Osteocyte (in vitro differentiated cells): ENCODE measurements at regions not wholly inside any gene's neighbourhood (a gene's known extent, or its start where the extent isn't known, plus 50 kb on each side); places are given as distances from the start of the nearest gene placed in this dataset.

Source experiments
- DNase-seq: peaks from one replicate; pipeline ENCODE4 v3.0.0; 2021; ENCODE audit warnings: mixed read lengths; ENCODE audit not compliant: unreplicated experiment; ENCODE audit errors: extremely low spot score
- H3K27ac Mint-ChIP-seq: one replicate; pipeline ENCODE4 v1.8.0; 2021; ENCODE audit warnings: mild to moderate bottlenecking, mixed read lengths; ENCODE audit not compliant: unreplicated experiment
- H3K27me3 Mint-ChIP-seq: one replicate; pipeline ENCODE4 v1.8.0; 2021; ENCODE audit warnings: mixed read lengths; ENCODE audit not compliant: unreplicated experiment
- H3K36me3 Mint-ChIP-seq: one replicate; pipeline ENCODE4 v1.8.0; 2021; ENCODE audit warnings: mixed read lengths; ENCODE audit not compliant: unreplicated experiment
- H3K4me1 Mint-ChIP-seq: one replicate; pipeline ENCODE4 v1.8.0; 2021; ENCODE audit warnings: mixed read lengths; ENCODE audit not compliant: unreplicated experiment
- H3K4me3 Mint-ChIP-seq: one replicate; pipeline ENCODE4 v1.8.0; 2021; ENCODE audit warnings: mild to moderate bottlenecking, moderate library complexity, mixed read lengths; ENCODE audit not compliant: unreplicated experiment
- H3K9me3 Mint-ChIP-seq: one replicate; pipeline ENCODE4 v1.8.0; 2021; ENCODE audit warnings: mixed read lengths; ENCODE audit not compliant: unreplicated experiment
- CTCF ChIP-seq: fragments of 200-600 bp; sonication (generic); IDR thresholded peaks from 2 replicates; pipeline ENCODE4 v1.5.0; 2021; ENCODE audit warnings: antibody characterized with exemption, mild to moderate bottlenecking, moderate library complexity

GRCh38 chr17:79536212-79536840 lies 74.5 kb downstream of the RBFOX3 start:
- Mint-ChIP-seq H3K36me3 (no peaks in the 10 kb centered on the region), H3K9me3 (no peaks in the 10 kb centered on the region), H3K4me1 (no peaks in the 10 kb centered on the region), H3K27me3 (peaks cover 21% of the 10 kb centered on the region), H3K4me3 (no peak overlapping the region), H3K27ac (no peak overlapping the region)
- DNase-seq = no peak
- no peak for TF ChIP-seq CTCF

GRCh38 chr17:79535728-79536025 lies 75.2 kb downstream of the RBFOX3 start:
- no peak for TF ChIP-seq CTCF

GRCh38 chr17:79534851-79535727 lies 75.8 kb downstream of the RBFOX3 start:
- Mint-ChIP-seq H3K4me3 (no peak overlapping the region), H3K4me1 (no peaks in the 10 kb centered on the region), H3K9me3 (no peaks in the 10 kb centered on the region), H3K27ac (no peak overlapping the region), H3K27me3 (peaks cover 17% of the 10 kb centered on the region), H3K36me3 (no peaks in the 10 kb centered on the region)
- DNase-seq = no peak
- TF ChIP-seq CTCF = no peak

More at GRCh38 chr17:79535728-79536025, 75.2 kb downstream of the RBFOX3 start:
- no peak for DNase-seq
- no peaks in the 10 kb centered on the region for H3K9me3 Mint-ChIP-seq
- H3K36me3 Mint-ChIP-seq = no peaks in the 10 kb centered on the region
- no peak overlapping the region for H3K27ac Mint-ChIP-seq
- no peaks in the 10 kb centered on the region for H3K4me1 Mint-ChIP-seq
- H3K27me3 Mint-ChIP-seq = peaks cover 18% of the 10 kb centered on the region
- no peak overlapping the region for H3K4me3 Mint-ChIP-seq

GRCh38 chr17:79534111-79534510 lies 76.7 kb downstream of the RBFOX3 start:
- TF ChIP-seq CTCF = no peak
- no peak overlapping the region for H3K4me3 Mint-ChIP-seq
- H3K27me3 Mint-ChIP-seq = peaks cover 19% of the 10 kb centered on the region

GRCh38 chr17:79533116-79533515 lies 77.7 kb downstream of the RBFOX3 start:
- H3K4me1 Mint-ChIP-seq = no peaks in the 10 kb centered on the region
- H3K27me3 Mint-ChIP-seq = peaks cover 19% of the 10 kb centered on the region
- H3K4me3 Mint-ChIP-seq = no peak overlapping the region
- H3K9me3 Mint-ChIP-seq = no peaks in the 10 kb centered on the region
- DNase-seq = no peak
- no peak overlapping the region for H3K27ac Mint-ChIP-seq
- no peak for TF ChIP-seq CTCF
- no peaks in the 10 kb centered on the region for H3K36me3 Mint-ChIP-seq

More at GRCh38 chr17:79534111-79534510, 76.7 kb downstream of the RBFOX3 start:
- Mint-ChIP-seq H3K4me1 (no peaks in the 10 kb centered on the region), H3K36me3 (no peaks in the 10 kb centered on the region), H3K27ac (no peak overlapping the region), H3K9me3 (no peaks in the 10 kb centered on the region)
- no peak for DNase-seq
